Panc1 (cell line): ENCODE measurements at regions not wholly inside any gene's neighbourhood (a gene's known extent, or its start where the extent isn't known, plus 50 kb on each side); places are given as distances from the start of the nearest gene placed in this dataset.

Experiments used
- ATAC-seq: fragments of 200-7000 bp; cut with Tn5 transposase; 2 replicates; pipeline ENCODE4 v1.9.1; 2020; ENCODE audit warnings: mild to moderate bottlenecking, moderate library complexity
- BruUV-seq: library from RNA; stranded (reverse); fragments of 400-500 nt; replicated peaks from 2 replicates; lab custom pipeline; 2021; lab: Mats Ljungman, UMichigan
- CTCF ChIA-PET: fragments of 300-600 bp; sonication (Branson Sonifier 250); formaldehyde crosslinking; loops from one replicate; lab custom pipeline; 2022; ENCODE audit warnings: antibody characterized with exemption; lab: Charles Lee
- POLR2A ChIA-PET: fragments of 300-600 bp; sonication (Branson Sonifier 250); formaldehyde crosslinking; loops from one replicate; lab custom pipeline; 2022; ENCODE audit warnings: antibody characterized with exemption; lab: Charles Lee
- DNase-seq: peaks from one replicate; pipeline ENCODE4 v3.0.0-alpha.2; 2010; ENCODE audit warnings: low read depth, low spot score
- H3K27ac ChIP-seq: 2 replicates; pipeline ENCODE4 v1.5.1; 2011; ENCODE audit warnings: mild to moderate bottlenecking, low read length, inconsistent platforms
- H3K27me3 ChIP-seq: fragments of 200-500 bp; sonication (Bioruptor generic); 2 replicates; pipeline ENCODE4 v1.6.0; 2014; ENCODE audit warnings: low read length, inconsistent platforms; ENCODE audit not compliant: control insufficient read depth, insufficient read depth
- H3K36me3 ChIP-seq: fragments of 200-500 bp; sonication (Bioruptor generic); 2 replicates; pipeline ENCODE4 v1.5.1; 2014; ENCODE audit warnings: inconsistent platforms, mild to moderate bottlenecking, low read length, moderate library complexity; ENCODE audit not compliant: control insufficient read depth, insufficient read depth
- H3K4me1 ChIP-seq: 2 replicates; pipeline ENCODE4 v1.5.1; 2011; ENCODE audit warnings: inconsistent platforms, mild to moderate bottlenecking, low read length, moderate library complexity; ENCODE audit not compliant: control insufficient read depth, insufficient read depth
- H3K4me3 ChIP-seq, 2 experiments: 2 replicates each; pipeline ENCODE4 v1.5.1; 2011 to 2012; ENCODE audit warnings: low read depth in 2 of 2, low read length in 2 of 2, mild to moderate bottlenecking in 2 of 2, inconsistent platforms in 1 of 2, moderate library complexity in 1 of 2
- H3K9me3 ChIP-seq: fragments of 200-500 bp; sonication (Bioruptor generic); 2 replicates; pipeline ENCODE4 v1.5.1; 2014; ENCODE audit warnings: low read depth, mild to moderate bottlenecking, inconsistent platforms, low read length, moderate library complexity; ENCODE audit not compliant: control insufficient read depth, insufficient read depth
- POLR2AphosphoS5 ChIP-seq: IDR thresholded peaks from 2 replicates; pipeline ENCODE4 v1.6.1; 2012; ENCODE audit warnings: mild to moderate bottlenecking, low read depth, low read length, moderate library complexity
- SIN3A ChIP-seq: IDR thresholded peaks from 2 replicates; pipeline ENCODE4 v1.6.1; 2012; ENCODE audit warnings: low read depth, mild to moderate bottlenecking, low read length, moderate library complexity, borderline replicate concordance; ENCODE audit not compliant: insufficient read depth
- TCF7L2 ChIP-seq: IDR thresholded peaks from 2 replicates; pipeline ENCODE4 v1.6.1; 2011; ENCODE audit warnings: mild to moderate bottlenecking, low read depth, low read length, inconsistent platforms
- in situ Hi-C: cut with HindIII; loops from 2 replicates; pipeline ENCODE4 v1.10.0; 2016; ENCODE audit warnings: low sequenced_read_pairs, low pct_unique_long_range_greater_than_20kb
- intact Hi-C: fragments of 100-400 bp; cut with micrococcal nuclease; formaldehyde crosslinking; loops from one replicate; pipeline ENCODE4 v1.10.0; 2022; ENCODE audit not compliant: unreplicated experiment
- TF ChIP-seq, protein P1 (sequence below), 2 experiments: IDR thresholded peaks; 2 replicates each; pipeline ENCODE4 v1.6.1; 2011 to 2012; ENCODE audit warnings: low read depth in 2 of 2, control low read depth in 1 of 2, low read length in 1 of 2, mild to moderate bottlenecking in 1 of 2, moderate library complexity in 1 of 2; ENCODE audit not compliant: insufficient read depth in 1 of 2
- TF ChIP-seq, protein P2 (sequence below): fragments of 450-650 bp; IDR thresholded peaks from 2 replicates; pipeline ENCODE4 v1.5.1; 2017; ENCODE audit warnings: mild to moderate bottlenecking

DNA sequence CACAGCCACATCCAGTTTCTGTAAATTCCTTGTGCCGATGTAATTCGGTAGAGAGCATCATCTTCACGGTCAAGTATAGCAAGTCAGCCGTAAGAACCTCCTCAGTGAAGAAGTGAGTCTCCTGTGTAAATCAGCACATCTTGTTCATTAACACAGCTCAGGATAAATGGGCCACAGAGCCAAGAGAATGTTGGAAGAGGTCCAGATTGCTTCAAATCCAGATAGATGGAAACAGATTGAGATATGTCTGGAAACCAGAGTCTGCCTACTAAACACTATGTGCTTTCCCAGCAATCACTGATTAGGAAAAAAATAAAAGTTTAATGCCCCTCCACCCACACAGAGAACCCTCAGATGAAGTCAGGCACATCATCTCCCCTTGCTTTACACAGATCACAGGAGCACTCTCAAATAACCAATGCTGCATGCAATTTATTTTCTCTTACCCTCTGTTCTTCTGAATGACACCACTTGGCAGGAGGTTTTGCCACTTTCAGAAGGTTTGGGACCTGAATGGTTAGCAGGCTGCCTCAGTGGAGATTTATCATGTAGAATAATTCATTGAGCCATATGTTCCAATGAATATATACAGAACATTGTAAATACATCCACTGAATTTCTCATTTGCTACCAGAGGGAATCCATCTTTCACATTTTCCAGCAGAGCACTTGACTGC is 357.7 kb downstream of the C4orf33 start:
- no peaks in the 10 kb centered on the region for H3K4me1 ChIP-seq
- ChIA-PET CTCF (no interaction called here), POLR2A (no interaction called here)
- in situ Hi-C loops = no loop called here
- DNase-seq = no peak
- no TSS peak for BruUV-seq
- no peaks in the 10 kb centered on the region for H3K9me3 ChIP-seq
- ATAC-seq = no peak
- no peak overlapping the region for H3K27ac ChIP-seq
- intact Hi-C loops = no loop called here
- no peaks in the 10 kb centered on the region for H3K36me3 ChIP-seq
- H3K4me3 ChIP-seq = no peak overlapping the region
- TF ChIP-seq, protein P1, sequence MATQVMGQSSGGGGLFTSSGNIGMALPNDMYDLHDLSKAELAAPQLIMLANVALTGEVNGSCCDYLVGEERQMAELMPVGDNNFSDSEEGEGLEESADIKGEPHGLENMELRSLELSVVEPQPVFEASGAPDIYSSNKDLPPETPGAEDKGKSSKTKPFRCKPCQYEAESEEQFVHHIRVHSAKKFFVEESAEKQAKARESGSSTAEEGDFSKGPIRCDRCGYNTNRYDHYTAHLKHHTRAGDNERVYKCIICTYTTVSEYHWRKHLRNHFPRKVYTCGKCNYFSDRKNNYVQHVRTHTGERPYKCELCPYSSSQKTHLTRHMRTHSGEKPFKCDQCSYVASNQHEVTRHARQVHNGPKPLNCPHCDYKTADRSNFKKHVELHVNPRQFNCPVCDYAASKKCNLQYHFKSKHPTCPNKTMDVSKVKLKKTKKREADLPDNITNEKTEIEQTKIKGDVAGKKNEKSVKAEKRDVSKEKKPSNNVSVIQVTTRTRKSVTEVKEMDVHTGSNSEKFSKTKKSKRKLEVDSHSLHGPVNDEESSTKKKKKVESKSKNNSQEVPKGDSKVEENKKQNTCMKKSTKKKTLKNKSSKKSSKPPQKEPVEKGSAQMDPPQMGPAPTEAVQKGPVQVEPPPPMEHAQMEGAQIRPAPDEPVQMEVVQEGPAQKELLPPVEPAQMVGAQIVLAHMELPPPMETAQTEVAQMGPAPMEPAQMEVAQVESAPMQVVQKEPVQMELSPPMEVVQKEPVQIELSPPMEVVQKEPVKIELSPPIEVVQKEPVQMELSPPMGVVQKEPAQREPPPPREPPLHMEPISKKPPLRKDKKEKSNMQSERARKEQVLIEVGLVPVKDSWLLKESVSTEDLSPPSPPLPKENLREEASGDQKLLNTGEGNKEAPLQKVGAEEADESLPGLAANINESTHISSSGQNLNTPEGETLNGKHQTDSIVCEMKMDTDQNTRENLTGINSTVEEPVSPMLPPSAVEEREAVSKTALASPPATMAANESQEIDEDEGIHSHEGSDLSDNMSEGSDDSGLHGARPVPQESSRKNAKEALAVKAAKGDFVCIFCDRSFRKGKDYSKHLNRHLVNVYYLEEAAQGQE (IDR thresholded peaks at IDR 0.05; ENCODE audit: insufficient read depth in 1 of 2, low read depth in 2 of 2, low read length in 1 of 2) = no peak
- TF ChIP-seq TCF7L2 (no peak), POLR2AphosphoS5 (no peak), SIN3A (no peak)
- TF ChIP-seq, protein P2, sequence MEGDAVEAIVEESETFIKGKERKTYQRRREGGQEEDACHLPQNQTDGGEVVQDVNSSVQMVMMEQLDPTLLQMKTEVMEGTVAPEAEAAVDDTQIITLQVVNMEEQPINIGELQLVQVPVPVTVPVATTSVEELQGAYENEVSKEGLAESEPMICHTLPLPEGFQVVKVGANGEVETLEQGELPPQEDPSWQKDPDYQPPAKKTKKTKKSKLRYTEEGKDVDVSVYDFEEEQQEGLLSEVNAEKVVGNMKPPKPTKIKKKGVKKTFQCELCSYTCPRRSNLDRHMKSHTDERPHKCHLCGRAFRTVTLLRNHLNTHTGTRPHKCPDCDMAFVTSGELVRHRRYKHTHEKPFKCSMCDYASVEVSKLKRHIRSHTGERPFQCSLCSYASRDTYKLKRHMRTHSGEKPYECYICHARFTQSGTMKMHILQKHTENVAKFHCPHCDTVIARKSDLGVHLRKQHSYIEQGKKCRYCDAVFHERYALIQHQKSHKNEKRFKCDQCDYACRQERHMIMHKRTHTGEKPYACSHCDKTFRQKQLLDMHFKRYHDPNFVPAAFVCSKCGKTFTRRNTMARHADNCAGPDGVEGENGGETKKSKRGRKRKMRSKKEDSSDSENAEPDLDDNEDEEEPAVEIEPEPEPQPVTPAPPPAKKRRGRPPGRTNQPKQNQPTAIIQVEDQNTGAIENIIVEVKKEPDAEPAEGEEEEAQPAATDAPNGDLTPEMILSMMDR = no peak
- no peaks in the 10 kb centered on the region for H3K27me3 ChIP-seq

DNA sequence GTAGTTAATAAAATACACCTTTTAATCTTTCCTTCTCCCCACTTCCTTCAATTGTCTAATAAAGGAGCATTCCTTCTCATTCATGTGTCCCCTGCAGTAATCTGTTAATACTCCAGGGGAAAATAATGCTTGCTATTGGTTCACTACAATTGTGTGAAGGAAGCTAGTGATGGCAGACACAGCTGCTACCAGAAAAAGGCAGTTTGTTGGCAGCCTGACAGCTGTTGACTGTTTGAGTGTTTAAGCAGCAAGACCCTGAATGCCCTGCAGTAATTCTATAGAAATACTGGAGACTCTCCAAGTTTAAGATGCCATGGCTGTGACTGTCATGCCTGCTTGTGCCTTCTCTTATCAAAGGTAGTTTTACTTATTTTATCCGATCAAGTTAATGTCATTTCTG is 359.5 kb downstream of the C4orf33 start:
- no peaks in the 10 kb centered on the region for H3K27me3 ChIP-seq
- H3K4me1 ChIP-seq = no peaks in the 10 kb centered on the region
- no peak overlapping the region for H3K27ac ChIP-seq
- intact Hi-C loops (no loop called here), in situ Hi-C loops (no loop called here)
- ATAC-seq (no peak), DNase-seq (no peak)
- H3K36me3 ChIP-seq = no peaks in the 10 kb centered on the region
- no peaks in the 10 kb centered on the region for H3K9me3 ChIP-seq
- ChIA-PET POLR2A (no interaction called here), CTCF (no interaction called here)
- no peak for TF ChIP-seq TCF7L2
- no peak for TF ChIP-seq POLR2AphosphoS5
- TF ChIP-seq, protein P1 (IDR thresholded peaks at IDR 0.05; ENCODE audit: insufficient read depth in 1 of 2, low read depth in 2 of 2, low read length in 1 of 2) = no peak
- no peak for TF ChIP-seq SIN3A
- TF ChIP-seq, protein P2 = no peak
- H3K4me3 ChIP-seq = no peak overlapping the region
- no TSS peak for BruUV-seq
